ENCODE measurements at regions not wholly inside any gene's neighbourhood (a gene's known extent, or its start where the extent isn't known, plus 50 kb on each side); places are given as distances from the start of the nearest gene placed in this dataset.
"Not testable (repeated sequence)": the region's sequence is repeated elsewhere in the genome, so short reads cannot be mapped to it uniquely, and the experiment has no call there.

DNA sequence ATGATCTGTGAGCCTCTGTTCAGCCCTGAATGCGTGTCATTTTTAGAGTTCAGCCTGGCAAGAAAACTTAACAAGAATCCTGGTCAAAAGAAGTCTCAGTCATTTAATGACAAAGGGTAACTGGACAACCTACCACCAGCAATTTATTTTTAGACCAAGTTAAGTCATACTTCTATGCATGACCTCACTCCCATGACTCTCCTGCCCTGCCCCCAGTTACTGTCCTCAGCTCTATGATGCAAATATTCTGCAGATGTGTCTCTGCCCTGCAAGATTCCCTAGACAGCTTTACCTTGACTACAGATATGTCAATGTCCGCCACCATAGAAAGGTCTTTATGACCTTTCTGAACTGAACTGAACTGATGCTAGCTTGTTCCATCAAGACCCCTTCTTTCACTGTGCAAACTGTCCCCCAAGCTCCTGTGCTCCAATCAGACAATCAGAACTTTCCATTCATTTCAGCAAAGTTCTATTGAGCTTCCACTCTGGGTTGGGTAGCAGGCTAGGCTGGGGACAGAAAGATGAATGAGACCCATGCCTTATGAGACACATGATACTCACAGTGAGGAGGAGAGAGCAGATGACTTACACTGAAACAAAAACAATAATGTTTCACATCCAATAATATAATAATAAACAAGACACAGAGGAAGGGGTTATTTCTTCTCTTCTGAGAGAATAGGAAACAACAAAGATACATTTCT lies 255.7 kb downstream of the NPIPA8 start:
- TF ChIP-seq, protein P1, sequence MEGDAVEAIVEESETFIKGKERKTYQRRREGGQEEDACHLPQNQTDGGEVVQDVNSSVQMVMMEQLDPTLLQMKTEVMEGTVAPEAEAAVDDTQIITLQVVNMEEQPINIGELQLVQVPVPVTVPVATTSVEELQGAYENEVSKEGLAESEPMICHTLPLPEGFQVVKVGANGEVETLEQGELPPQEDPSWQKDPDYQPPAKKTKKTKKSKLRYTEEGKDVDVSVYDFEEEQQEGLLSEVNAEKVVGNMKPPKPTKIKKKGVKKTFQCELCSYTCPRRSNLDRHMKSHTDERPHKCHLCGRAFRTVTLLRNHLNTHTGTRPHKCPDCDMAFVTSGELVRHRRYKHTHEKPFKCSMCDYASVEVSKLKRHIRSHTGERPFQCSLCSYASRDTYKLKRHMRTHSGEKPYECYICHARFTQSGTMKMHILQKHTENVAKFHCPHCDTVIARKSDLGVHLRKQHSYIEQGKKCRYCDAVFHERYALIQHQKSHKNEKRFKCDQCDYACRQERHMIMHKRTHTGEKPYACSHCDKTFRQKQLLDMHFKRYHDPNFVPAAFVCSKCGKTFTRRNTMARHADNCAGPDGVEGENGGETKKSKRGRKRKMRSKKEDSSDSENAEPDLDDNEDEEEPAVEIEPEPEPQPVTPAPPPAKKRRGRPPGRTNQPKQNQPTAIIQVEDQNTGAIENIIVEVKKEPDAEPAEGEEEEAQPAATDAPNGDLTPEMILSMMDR (IDR thresholded peaks at IDR 0.05) = not testable (repeated sequence)
- not testable (repeated sequence) for TF ChIP-seq EP300 (IDR thresholded peaks at IDR 0.05)

Data from ovary (tissue), 3 donors.